ENCODE measurements at regions not wholly inside any gene's neighbourhood (a gene's known extent, or its start where the extent isn't known, plus 50 kb on each side); places are given as distances from the start of the nearest gene placed in this dataset.
A peak's percentile ranks its signal among the peaks of the same experiment; 100 is the strongest.

DNA sequence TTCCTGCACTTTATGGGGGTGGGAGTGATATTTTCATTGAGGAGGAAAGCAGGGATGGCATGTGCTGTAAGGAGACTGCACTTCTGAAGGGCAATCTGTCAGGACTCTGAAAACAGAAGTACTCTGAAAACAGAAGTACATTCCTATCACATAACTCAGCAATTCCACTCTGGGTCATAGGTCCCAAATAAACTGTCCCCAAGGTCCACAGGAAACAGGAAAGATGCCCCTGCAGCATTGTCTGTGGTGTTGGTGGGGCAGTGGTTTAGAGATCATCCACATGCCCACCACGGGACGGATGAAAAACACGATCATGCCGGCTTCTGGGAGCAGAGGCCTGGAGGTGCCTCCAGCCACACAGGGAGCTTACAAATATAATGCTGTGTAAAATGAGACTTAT is 150.3 kb downstream of the OTOR start:
- Histone ChIP-seq H3K27ac (no peak overlapping the region), H3K4me3 (ENCODE audit: low read depth, low read length) (no peak overlapping the region), H3K36me3 (no peaks in the 10 kb centered on the region), H3K27me3 (ENCODE audit: insufficient read depth, low read depth, severe bottlenecking) (no peaks in the 10 kb centered on the region), H3K9me3 (ENCODE audit: severe bottlenecking) (no peaks in the 10 kb centered on the region)
- no peak for DNase-seq
- TF ChIP-seq, protein P1, sequence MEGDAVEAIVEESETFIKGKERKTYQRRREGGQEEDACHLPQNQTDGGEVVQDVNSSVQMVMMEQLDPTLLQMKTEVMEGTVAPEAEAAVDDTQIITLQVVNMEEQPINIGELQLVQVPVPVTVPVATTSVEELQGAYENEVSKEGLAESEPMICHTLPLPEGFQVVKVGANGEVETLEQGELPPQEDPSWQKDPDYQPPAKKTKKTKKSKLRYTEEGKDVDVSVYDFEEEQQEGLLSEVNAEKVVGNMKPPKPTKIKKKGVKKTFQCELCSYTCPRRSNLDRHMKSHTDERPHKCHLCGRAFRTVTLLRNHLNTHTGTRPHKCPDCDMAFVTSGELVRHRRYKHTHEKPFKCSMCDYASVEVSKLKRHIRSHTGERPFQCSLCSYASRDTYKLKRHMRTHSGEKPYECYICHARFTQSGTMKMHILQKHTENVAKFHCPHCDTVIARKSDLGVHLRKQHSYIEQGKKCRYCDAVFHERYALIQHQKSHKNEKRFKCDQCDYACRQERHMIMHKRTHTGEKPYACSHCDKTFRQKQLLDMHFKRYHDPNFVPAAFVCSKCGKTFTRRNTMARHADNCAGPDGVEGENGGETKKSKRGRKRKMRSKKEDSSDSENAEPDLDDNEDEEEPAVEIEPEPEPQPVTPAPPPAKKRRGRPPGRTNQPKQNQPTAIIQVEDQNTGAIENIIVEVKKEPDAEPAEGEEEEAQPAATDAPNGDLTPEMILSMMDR (IDR thresholded peaks at IDR 0.05; ENCODE audit: low read depth, low read length), result no peak

DNA sequence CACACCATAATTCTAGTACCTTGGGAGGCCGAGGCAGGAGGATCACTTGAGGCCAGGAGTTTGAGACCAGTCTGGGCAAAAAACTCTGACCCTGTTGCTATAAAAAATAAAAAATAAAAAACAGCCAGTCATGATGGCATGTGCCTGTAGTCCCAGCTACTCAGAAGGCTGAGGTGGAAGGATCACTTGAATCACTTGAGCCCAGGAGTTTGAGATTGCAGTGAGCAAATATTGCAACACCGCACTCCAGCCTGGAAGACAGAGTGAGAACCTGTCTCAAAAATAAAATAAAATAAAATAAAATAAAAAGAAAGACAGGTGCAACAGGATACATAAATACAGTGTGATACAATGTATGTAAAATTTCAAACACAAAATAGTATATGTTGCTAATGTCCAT is 154.5 kb downstream of the OTOR start:
- no peak overlapping the region for H3K4me3 ChIP-seq (ENCODE audit: low read depth, low read length)

DNA sequence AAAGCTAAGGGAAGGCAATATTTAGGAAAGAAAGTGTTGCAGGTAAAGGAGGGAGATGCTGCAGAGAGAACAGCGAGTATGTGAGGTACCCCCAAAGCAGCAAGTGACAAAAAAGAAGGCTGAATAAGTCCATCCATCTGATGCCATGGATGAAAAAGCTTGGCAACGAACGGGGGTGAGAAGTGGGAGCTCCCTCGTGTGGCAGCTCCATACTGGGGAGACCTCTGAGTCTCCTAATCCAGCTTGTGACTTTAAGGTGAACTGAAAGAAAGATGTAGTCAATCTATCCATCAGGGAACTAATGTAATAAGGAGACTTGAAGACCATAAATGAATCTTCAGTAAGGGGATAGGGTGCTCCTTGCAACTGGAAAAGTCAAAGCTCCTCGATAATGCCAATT is 156.6 kb downstream of the OTOR start:
- Histone ChIP-seq H3K36me3 (no peaks in the 10 kb centered on the region), H3K4me3 (ENCODE audit: low read depth, low read length) (no peak overlapping the region), H3K9me3 (ENCODE audit: severe bottlenecking) (peaks cover 3% of the 10 kb centered on the region), H3K27ac (no peak overlapping the region), H3K27me3 (ENCODE audit: insufficient read depth, low read depth, severe bottlenecking) (no peaks in the 10 kb centered on the region)
- TF ChIP-seq, protein P1 (IDR thresholded peaks at IDR 0.05; ENCODE audit: low read depth, low read length), result 0 out of 2 replicates have a peak, but pooled peaks have one; percentile 17
- DNase-seq, result no peak

More for the DNA sequence above, 154.5 kb downstream of the OTOR start:
- no peak overlapping the region for H3K27ac ChIP-seq
- H3K9me3 ChIP-seq (ENCODE audit: severe bottlenecking), result no peaks in the 10 kb centered on the region
- H3K27me3 ChIP-seq (ENCODE audit: insufficient read depth, low read depth, severe bottlenecking), result no peaks in the 10 kb centered on the region
- no peak for DNase-seq
- TF ChIP-seq, protein P1 (IDR thresholded peaks at IDR 0.05; ENCODE audit: low read depth, low read length), result no peak
- no peaks in the 10 kb centered on the region for H3K36me3 ChIP-seq

DNA sequence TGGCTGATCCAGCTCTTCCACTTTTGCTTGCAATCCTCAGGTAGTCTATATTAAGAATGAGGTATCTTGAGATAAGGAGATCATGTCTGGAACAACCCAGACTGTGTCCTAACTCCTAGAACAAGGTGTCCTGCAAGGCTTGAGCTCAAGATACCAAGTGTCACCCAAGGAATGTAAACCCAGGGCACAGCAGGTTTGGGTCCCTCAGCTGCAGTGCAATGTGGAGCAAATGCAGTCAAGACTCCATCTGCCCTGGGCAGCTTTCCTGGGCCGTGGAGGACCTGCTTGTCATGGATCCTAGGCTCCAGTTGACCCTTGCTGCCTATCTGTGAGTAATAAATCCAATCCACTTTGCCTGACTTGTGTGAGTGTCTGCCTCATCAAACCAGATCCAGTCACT is 166.1 kb downstream of the OTOR start:
- Histone ChIP-seq H3K27me3 (ENCODE audit: insufficient read depth, low read depth, severe bottlenecking) (no peaks in the 10 kb centered on the region), H3K27ac (no peak overlapping the region), H3K36me3 (no peaks in the 10 kb centered on the region), H3K4me3 (ENCODE audit: low read depth, low read length) (no peak overlapping the region), H3K9me3 (ENCODE audit: severe bottlenecking) (peaks cover 7% of the 10 kb centered on the region)
- TF ChIP-seq, protein P1 (IDR thresholded peaks at IDR 0.05; ENCODE audit: low read depth, low read length), result no peak
- no peak for DNase-seq

DNA sequence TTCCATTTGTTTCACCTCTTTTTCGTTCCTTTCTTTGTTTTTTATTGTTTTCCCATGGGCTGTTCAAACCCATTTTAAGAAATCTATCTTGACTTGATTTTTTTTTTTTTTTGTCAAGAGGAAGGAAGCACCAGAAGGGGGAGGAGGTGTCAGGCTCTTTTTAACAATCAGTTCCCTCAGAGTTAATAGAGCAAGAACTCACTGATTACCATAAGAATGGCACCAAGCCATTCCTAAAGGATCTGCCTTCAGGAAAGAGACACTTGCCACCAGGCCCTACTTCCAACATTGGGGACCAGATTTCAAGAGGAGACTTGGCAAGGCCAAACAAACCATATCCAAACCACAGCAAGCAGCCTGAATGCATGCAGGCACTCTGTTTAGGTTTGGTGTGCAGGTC is 168.0 kb downstream of the OTOR start:
- TF ChIP-seq, protein P1 (IDR thresholded peaks at IDR 0.05; ENCODE audit: low read depth, low read length), result no peak
- Histone ChIP-seq H3K9me3 (ENCODE audit: severe bottlenecking) (peaks cover 12% of the 10 kb centered on the region), H3K36me3 (no peaks in the 10 kb centered on the region), H3K27me3 (ENCODE audit: insufficient read depth, low read depth, severe bottlenecking) (no peaks in the 10 kb centered on the region), H3K27ac (no peak overlapping the region), H3K4me3 (ENCODE audit: low read depth, low read length) (no peak overlapping the region)
- DNase-seq, result no peak

DNA sequence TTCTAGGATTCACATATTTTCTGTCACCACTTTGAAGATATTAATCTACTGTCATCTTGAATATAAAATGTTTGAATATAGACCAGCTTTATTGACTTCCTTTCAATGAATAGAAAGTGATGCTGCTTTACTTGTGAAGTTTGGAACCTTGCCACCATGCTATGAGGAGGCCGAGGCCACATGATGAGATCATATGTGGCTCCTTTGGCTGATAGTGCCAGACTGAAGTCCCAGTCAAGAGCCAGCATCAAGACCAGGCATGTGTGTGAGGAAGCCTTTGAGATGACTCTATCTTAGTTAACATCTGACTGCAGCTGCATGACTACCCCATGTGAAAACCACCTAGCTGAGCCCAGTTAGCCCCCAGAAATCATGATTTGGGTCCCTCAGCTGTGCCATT is 169.5 kb downstream of the OTOR start:
- no peak for DNase-seq
- TF ChIP-seq, protein P1 (IDR thresholded peaks at IDR 0.05; ENCODE audit: low read depth, low read length), result no peak
- Histone ChIP-seq H3K9me3 (ENCODE audit: severe bottlenecking) (peaks cover 12% of the 10 kb centered on the region), H3K4me3 (ENCODE audit: low read depth, low read length) (no peak overlapping the region), H3K36me3 (no peaks in the 10 kb centered on the region), H3K27me3 (ENCODE audit: insufficient read depth, low read depth, severe bottlenecking) (no peaks in the 10 kb centered on the region), H3K27ac (no peak overlapping the region)
